ENCODE measurements at regions not wholly inside any gene's neighbourhood (a gene's known extent, or its start where the extent isn't known, plus 50 kb on each side); places are given as distances from the start of the nearest gene placed in this dataset.

GRCh38 chr10:61183967-61184366 is 240.0 kb upstream of the RHOBTB1 start:
- Histone ChIP-seq H3K4me1 (ENCODE audit: control insufficient read depth in 4 of 4, insufficient read depth in 4 of 4, low read length in 3 of 4) (no peaks in the 10 kb centered on the region), H3K4me3 (ENCODE audit: low read depth in 1 of 3, low read length in 3 of 3) (no peak overlapping the region), H3K27me3 (ENCODE audit: control insufficient read depth in 4 of 4, insufficient read depth in 4 of 4, low read length in 3 of 4) (no peaks in the 10 kb centered on the region), H3K9me3 (ENCODE audit: control insufficient read depth in 4 of 4, low read length in 3 of 4) (no peaks in the 10 kb centered on the region), H3K27ac (ENCODE audit: low read depth in 1 of 2, low read length in 2 of 2) (no peak overlapping the region), H3K9ac (ENCODE audit: low read depth in 1 of 2, low read length in 2 of 2) (no peak overlapping the region), H3K36me3 (ENCODE audit: control insufficient read depth in 4 of 4, insufficient read depth in 3 of 4, low read depth in 1 of 4, low read length in 3 of 4) (no peaks in the 10 kb centered on the region)
- DNase-seq (ENCODE audit: low spot score), result no peak
- TF ChIP-seq, protein P1, sequence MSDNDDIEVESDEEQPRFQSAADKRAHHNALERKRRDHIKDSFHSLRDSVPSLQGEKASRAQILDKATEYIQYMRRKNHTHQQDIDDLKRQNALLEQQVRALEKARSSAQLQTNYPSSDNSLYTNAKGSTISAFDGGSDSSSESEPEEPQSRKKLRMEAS (IDR thresholded peaks at IDR 0.05), result no peak
- TF ChIP-seq ZBTB33 (IDR thresholded peaks at IDR 0.05) (no peak), GABPA (IDR thresholded peaks at IDR 0.05 in 1 of 2, conservative IDR thresholded peaks at IDR 0.05 in 1 of 2) (no peak), RAD21 (IDR thresholded peaks at IDR 0.05) (no peak)
- WGBS, result 86% methylated on average over 1 of the region's 1 CpG

GRCh38 chr10:61181832-61182231 is 237.8 kb upstream of the RHOBTB1 start:
- Histone ChIP-seq H3K27ac (ENCODE audit: low read depth in 1 of 2, low read length in 2 of 2) (no peak overlapping the region), H3K27me3 (ENCODE audit: control insufficient read depth in 4 of 4, insufficient read depth in 4 of 4, low read length in 3 of 4) (no peaks in the 10 kb centered on the region), H3K4me1 (ENCODE audit: control insufficient read depth in 4 of 4, insufficient read depth in 4 of 4, low read length in 3 of 4) (no peaks in the 10 kb centered on the region), H3K9me3 (ENCODE audit: control insufficient read depth in 4 of 4, low read length in 3 of 4) (no peaks in the 10 kb centered on the region), H3K9ac (ENCODE audit: low read depth in 1 of 2, low read length in 2 of 2) (no peak overlapping the region), H3K36me3 (ENCODE audit: control insufficient read depth in 4 of 4, insufficient read depth in 3 of 4, low read depth in 1 of 4, low read length in 3 of 4) (no peaks in the 10 kb centered on the region), H3K4me3 (ENCODE audit: low read depth in 1 of 3, low read length in 3 of 3) (no peak overlapping the region)
- no peak for DNase-seq (ENCODE audit: low spot score)
- TF ChIP-seq TAF1 (conservative IDR thresholded peaks at IDR 0.05) (no peak), JUND (IDR thresholded peaks at IDR 0.05) (no peak), FOXA2 (IDR thresholded peaks at IDR 0.05) (no peak), ZBTB33 (IDR thresholded peaks at IDR 0.05) (no peak), FOXA1 (IDR thresholded peaks at IDR 0.05) (no peak), YY1 (IDR thresholded peaks at IDR 0.05) (no peak), RXRA (IDR thresholded peaks at IDR 0.05) (no peak), GABPA (IDR thresholded peaks at IDR 0.05 in 1 of 2, conservative IDR thresholded peaks at IDR 0.05 in 1 of 2) (no peak), RAD21 (IDR thresholded peaks at IDR 0.05) (no peak), ATF3 (IDR thresholded peaks at IDR 0.05) (no peak), HNF4A (conservative IDR thresholded peaks at IDR 0.05) (no peak), HNF4G (IDR thresholded peaks at IDR 0.05) (no peak)
- TF ChIP-seq, protein P1 (IDR thresholded peaks at IDR 0.05), result no peak
- TF ChIP-seq, protein P2, sequence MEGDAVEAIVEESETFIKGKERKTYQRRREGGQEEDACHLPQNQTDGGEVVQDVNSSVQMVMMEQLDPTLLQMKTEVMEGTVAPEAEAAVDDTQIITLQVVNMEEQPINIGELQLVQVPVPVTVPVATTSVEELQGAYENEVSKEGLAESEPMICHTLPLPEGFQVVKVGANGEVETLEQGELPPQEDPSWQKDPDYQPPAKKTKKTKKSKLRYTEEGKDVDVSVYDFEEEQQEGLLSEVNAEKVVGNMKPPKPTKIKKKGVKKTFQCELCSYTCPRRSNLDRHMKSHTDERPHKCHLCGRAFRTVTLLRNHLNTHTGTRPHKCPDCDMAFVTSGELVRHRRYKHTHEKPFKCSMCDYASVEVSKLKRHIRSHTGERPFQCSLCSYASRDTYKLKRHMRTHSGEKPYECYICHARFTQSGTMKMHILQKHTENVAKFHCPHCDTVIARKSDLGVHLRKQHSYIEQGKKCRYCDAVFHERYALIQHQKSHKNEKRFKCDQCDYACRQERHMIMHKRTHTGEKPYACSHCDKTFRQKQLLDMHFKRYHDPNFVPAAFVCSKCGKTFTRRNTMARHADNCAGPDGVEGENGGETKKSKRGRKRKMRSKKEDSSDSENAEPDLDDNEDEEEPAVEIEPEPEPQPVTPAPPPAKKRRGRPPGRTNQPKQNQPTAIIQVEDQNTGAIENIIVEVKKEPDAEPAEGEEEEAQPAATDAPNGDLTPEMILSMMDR (IDR thresholded peaks at IDR 0.05; ENCODE audit: low read depth, low read length, missing input control), result no peak
- WGBS, result 91% methylated on average over 3 of the region's 3 CpGs

All from liver (tissue), 8 donors.